Neural progenitor cell (in vitro differentiated cells): ENCODE measurements at regions not wholly inside any gene's neighbourhood (a gene's known extent, or its start where the extent isn't known, plus 50 kb on each side); places are given as distances from the start of the nearest gene placed in this dataset.

ENCODE experiments used
- DNase-seq: peaks from one replicate; pipeline ENCODE4 v3.0.0-alpha.2; 2016; ENCODE audit warnings: low spot score
- H2AFZ ChIP-seq: fragments of 200-600 bp; sonication (generic); replicated peaks from 2 replicates; pipeline ENCODE4 v1.6.1; 2016; ENCODE audit warnings: antibody characterized with exemption
- H3F3A ChIP-seq: fragments of 200-600 bp; sonication (generic); 2 replicates; pipeline ENCODE4 v1.6.1; 2016; ENCODE audit warnings: antibody characterized with exemption, low read depth
- H3K27ac ChIP-seq: fragments of 200-600 bp; sonication (generic); 2 replicates; pipeline ENCODE4 v1.5.1; 2016; ENCODE audit warnings: mild to moderate bottlenecking
- H3K27me3 ChIP-seq: fragments of 200-600 bp; sonication (generic); 2 replicates; pipeline ENCODE4 v1.6.1; 2016; ENCODE audit warnings: mild to moderate bottlenecking, moderate library complexity
- H3K36me3 ChIP-seq: fragments of 200-600 bp; sonication (generic); 2 replicates; pipeline ENCODE4 v1.5.1; 2016
- H3K4me1 ChIP-seq: fragments of 200-600 bp; sonication (generic); 2 replicates; pipeline ENCODE4 v1.6.1; 2016; ENCODE audit warnings: mixed run types
- H3K4me2 ChIP-seq: fragments of 200-600 bp; sonication (generic); 2 replicates; pipeline ENCODE4 v1.6.1; 2016
- H3K4me3 ChIP-seq: fragments of 200-600 bp; sonication (generic); 2 replicates; pipeline ENCODE4 v1.5.1; 2016
- H3K79me2 ChIP-seq: fragments of 200-600 bp; sonication (generic); 2 replicates; pipeline ENCODE4 v1.6.1; 2016; ENCODE audit warnings: low read depth
- H3K9ac ChIP-seq: fragments of 200-600 bp; sonication (generic); 2 replicates; pipeline ENCODE4 v1.6.1; 2016
- H3K9me3 ChIP-seq: fragments of 200-600 bp; sonication (generic); 2 replicates; pipeline ENCODE4 v1.5.1; 2016; ENCODE audit warnings: low read depth
- H4K20me1 ChIP-seq: fragments of 200-600 bp; sonication (generic); 2 replicates; pipeline ENCODE4 v1.6.1; 2016; ENCODE audit warnings: low read depth
- H3K27ac Mint-ChIP-seq: 3 replicates; pipeline ENCODE4 v1.8.0; 2021; ENCODE audit warnings: mixed read lengths
- H3K27me3 Mint-ChIP-seq: 2 replicates; pipeline ENCODE4 v1.8.0; 2022; ENCODE audit warnings: low read depth, mild to moderate bottlenecking, inconsistent platforms, moderate library complexity, mixed read lengths; ENCODE audit not compliant: insufficient read depth
- H3K36me3 Mint-ChIP-seq: 3 replicates; pipeline ENCODE4 v1.8.0; 2021; ENCODE audit warnings: mixed read lengths
- H3K4me1 Mint-ChIP-seq: 3 replicates; pipeline ENCODE4 v1.8.0; 2021; ENCODE audit warnings: mixed read lengths
- H3K4me3 Mint-ChIP-seq: 3 replicates; pipeline ENCODE4 v1.8.0; 2021; ENCODE audit warnings: mild to moderate bottlenecking, moderate library complexity, mixed read lengths
- H3K9me3 Mint-ChIP-seq: 3 replicates; pipeline ENCODE4 v1.8.0; 2020; ENCODE audit warnings: mixed read lengths
- CTCF ChIP-seq: fragments of 200-600 bp; sonication (generic); IDR thresholded peaks from 2 replicates; pipeline ENCODE4 v1.5.1; 2017; ENCODE audit warnings: antibody characterized with exemption, mild to moderate bottlenecking
- EZH2 ChIP-seq: fragments of 200-600 bp; sonication (generic); IDR thresholded peaks from 2 replicates; pipeline ENCODE4 v1.6.1; 2017; ENCODE audit warnings: antibody characterized with exemption, mild to moderate bottlenecking, moderate library complexity
- EZH2phosphoT487 ChIP-seq: fragments of 200-600 bp; sonication (generic); IDR thresholded peaks from 2 replicates; pipeline ENCODE4 v1.6.1; 2017; ENCODE audit warnings: antibody characterized with exemption

DNA sequence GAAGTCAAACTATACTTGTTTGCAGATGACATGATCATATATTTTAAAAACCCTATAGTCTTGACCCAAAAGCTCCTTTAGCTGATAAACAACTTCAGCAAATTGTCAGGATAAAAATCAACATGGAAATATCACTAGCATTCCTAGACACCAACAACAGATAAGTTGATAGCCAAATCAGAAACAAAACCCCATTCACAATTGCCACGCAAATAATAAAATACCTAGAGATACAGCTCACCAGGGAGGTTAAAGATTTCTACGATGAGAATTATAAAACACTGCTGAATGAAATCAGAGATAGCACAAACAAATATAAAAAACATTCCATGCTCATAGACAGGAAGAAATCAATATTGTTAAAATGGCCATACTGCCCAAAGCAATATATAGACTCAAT, 605.0 kb upstream of the GRIA3 start:
- H3K4me3 Mint-ChIP-seq: no peak overlapping the region
- no peaks in the 10 kb centered on the region for H3K79me2 ChIP-seq
- no peak for DNase-seq
- no peaks in the 10 kb centered on the region for H3K9me3 Mint-ChIP-seq
- no peaks in the 10 kb centered on the region for H3F3A ChIP-seq
- no peak overlapping the region for H3K9ac ChIP-seq
- no peaks in the 10 kb centered on the region for H3K36me3 ChIP-seq
- no peak overlapping the region for H3K4me3 ChIP-seq
- H3K36me3 Mint-ChIP-seq: no peaks in the 10 kb centered on the region
- H3K27me3 Mint-ChIP-seq: no peaks in the 10 kb centered on the region
- no peak overlapping the region for H3K27ac Mint-ChIP-seq
- no peak overlapping the region for H2AFZ ChIP-seq
- no peaks in the 10 kb centered on the region for H4K20me1 ChIP-seq
- TF ChIP-seq CTCF (no peak), EZH2phosphoT487 (no peak), EZH2 (no peak)
- H3K4me1 ChIP-seq: no peaks in the 10 kb centered on the region
- no peaks in the 10 kb centered on the region for H3K4me1 Mint-ChIP-seq
- no peak overlapping the region for H3K27ac ChIP-seq
- H3K4me2 ChIP-seq: no peak overlapping the region
- H3K27me3 ChIP-seq: no peaks in the 10 kb centered on the region
- peaks cover 17% of the 10 kb centered on the region for H3K9me3 ChIP-seq

DNA sequence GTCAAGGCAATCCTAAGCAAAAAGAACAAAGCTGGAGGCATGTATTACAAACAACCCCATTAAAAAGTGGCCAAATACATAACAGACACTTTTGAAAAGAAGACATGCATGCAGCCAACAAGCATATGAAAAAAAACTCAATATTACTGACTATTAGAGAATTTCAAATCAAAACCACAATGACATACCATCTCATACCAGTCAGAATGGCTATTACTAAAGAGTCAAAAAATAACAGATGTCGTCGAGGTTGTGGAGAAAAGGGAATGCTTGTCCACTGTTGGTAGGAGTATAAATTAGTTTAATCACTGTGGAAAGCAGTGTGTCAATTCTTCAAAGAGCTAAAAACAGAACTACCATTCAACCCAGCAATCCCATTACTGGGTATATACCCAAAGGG, 604.6 kb upstream of the GRIA3 start:
- Mint-ChIP-seq H3K4me1 (no peaks in the 10 kb centered on the region), H3K9me3 (no peaks in the 10 kb centered on the region), H3K4me3 (no peak overlapping the region), H3K27me3 (no peaks in the 10 kb centered on the region), H3K36me3 (no peaks in the 10 kb centered on the region), H3K27ac (no peak overlapping the region)
- no peak overlapping the region for H3K4me2 ChIP-seq
- H2AFZ ChIP-seq: no peak overlapping the region
- H3K79me2 ChIP-seq: no peaks in the 10 kb centered on the region
- no peaks in the 10 kb centered on the region for H3K4me1 ChIP-seq
- H3K27ac ChIP-seq: no peak overlapping the region
- TF ChIP-seq EZH2phosphoT487 (no peak), CTCF (no peak), EZH2 (no peak)
- H3K36me3 ChIP-seq: no peaks in the 10 kb centered on the region
- no peaks in the 10 kb centered on the region for H4K20me1 ChIP-seq
- H3K4me3 ChIP-seq: no peak overlapping the region
- H3K27me3 ChIP-seq: no peaks in the 10 kb centered on the region
- peaks cover 17% of the 10 kb centered on the region for H3K9me3 ChIP-seq
- H3F3A ChIP-seq: no peaks in the 10 kb centered on the region
- no peak overlapping the region for H3K9ac ChIP-seq
- no peak for DNase-seq

DNA sequence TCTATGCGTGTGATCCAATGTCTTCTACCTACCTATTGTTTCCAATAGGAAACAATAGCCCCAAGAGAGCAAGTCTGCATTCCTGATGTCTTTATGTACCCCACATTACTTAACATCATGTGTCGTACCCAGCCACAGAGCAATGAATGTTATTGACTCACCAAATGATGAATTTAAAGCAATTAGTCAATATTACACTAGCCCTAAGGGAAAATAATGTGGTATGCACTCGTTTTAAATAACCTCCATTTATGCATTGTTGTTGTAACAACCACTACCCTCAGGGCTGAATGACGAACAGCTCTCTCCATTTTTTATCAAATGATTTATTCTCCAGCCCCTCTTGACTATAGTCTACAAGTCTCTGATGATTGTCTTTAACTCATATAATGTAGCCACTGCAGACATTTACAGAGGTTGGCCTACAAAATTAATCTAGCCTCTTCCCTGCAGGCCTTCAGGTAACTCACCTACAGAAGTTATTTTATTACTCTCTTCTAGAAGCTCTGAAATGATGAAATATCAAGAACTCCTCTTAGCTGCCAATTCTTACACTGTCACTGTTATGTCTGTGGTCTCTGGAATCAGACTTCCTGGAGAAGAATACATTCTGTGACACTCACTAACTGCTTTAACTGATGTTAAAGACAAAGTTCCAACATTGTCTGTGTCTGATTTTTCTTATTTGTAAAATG, 601.7 kb upstream of the GRIA3 start:
- H3K4me2 ChIP-seq: no peak overlapping the region
- H3K4me1 Mint-ChIP-seq: no peaks in the 10 kb centered on the region
- H3K36me3 ChIP-seq: no peaks in the 10 kb centered on the region
- H3K9me3 ChIP-seq: peaks cover 12% of the 10 kb centered on the region
- TF ChIP-seq EZH2 (no peak), CTCF (no peak), EZH2phosphoT487 (no peak)
- no peaks in the 10 kb centered on the region for H3K36me3 Mint-ChIP-seq
- H3F3A ChIP-seq: no peaks in the 10 kb centered on the region
- no peaks in the 10 kb centered on the region for H3K4me1 ChIP-seq
- no peak overlapping the region for H3K9ac ChIP-seq
- no peak overlapping the region for H3K27ac ChIP-seq
- no peaks in the 10 kb centered on the region for H3K27me3 ChIP-seq
- no peaks in the 10 kb centered on the region for H3K9me3 Mint-ChIP-seq
- H3K27me3 Mint-ChIP-seq: no peaks in the 10 kb centered on the region
- DNase-seq: no peak
- no peaks in the 10 kb centered on the region for H4K20me1 ChIP-seq
- no peaks in the 10 kb centered on the region for H3K79me2 ChIP-seq
- H2AFZ ChIP-seq: no peak overlapping the region
- H3K4me3 ChIP-seq: no peak overlapping the region
- no peak overlapping the region for H3K27ac Mint-ChIP-seq
- no peak overlapping the region for H3K4me3 Mint-ChIP-seq
